Activated CD4-positive, alpha-beta T cell treated with anti-CD3 and anti-CD28 coated beads, Interleukin-2, amount 10 ng/mL, durations not matched to agents 7 days and 5 days (primary cell): ENCODE measurements at regions not wholly inside any gene's neighbourhood (a gene's known extent, or its start where the extent isn't known, plus 50 kb on each side); places are given as distances from the start of the nearest gene placed in this dataset.

ENCODE experiments used
- CTCF ChIA-PET: fragments of 350-600 bp; sonication (Branson Sonifier 250); formaldehyde crosslinking; loops from one replicate; lab custom pipeline; 2021; ENCODE audit warnings: antibody characterized with exemption; lab: Charles Lee
- POLR2A ChIA-PET: fragments of 350-600 bp; sonication (Branson Sonifier 250); formaldehyde crosslinking; loops from one replicate; lab custom pipeline; 2021; ENCODE audit warnings: antibody characterized with exemption; lab: Charles Lee
- DNase-seq: peaks from one replicate; pipeline ENCODE4 v3.0.0-alpha.2; 2020
- H3K27ac Mint-ChIP-seq: one replicate; pipeline ENCODE4 v1.8.0; 2021; ENCODE audit warnings: mild to moderate bottlenecking, moderate library complexity, mixed read lengths
- H3K27me3 Mint-ChIP-seq: one replicate; pipeline ENCODE4 v1.8.0; 2021; ENCODE audit warnings: mixed read lengths
- H3K36me3 Mint-ChIP-seq: one replicate; pipeline ENCODE4 v1.8.0; 2021; ENCODE audit warnings: low read depth, mixed read lengths
- H3K4me1 Mint-ChIP-seq: one replicate; pipeline ENCODE4 v1.8.0; 2021; ENCODE audit warnings: mixed read lengths
- H3K4me3 Mint-ChIP-seq: one replicate; pipeline ENCODE4 v1.8.0; 2021; ENCODE audit warnings: mild to moderate bottlenecking, moderate library complexity, mixed read lengths
- H3K9me3 Mint-ChIP-seq: one replicate; pipeline ENCODE4 v1.8.0; 2021; ENCODE audit warnings: mixed read lengths

GRCh38 chr7:37796138-37796775, 52.1 kb upstream of the NME8 start:
- CTCF ChIA-PET, result interaction anchor here (1.3 to 1.5 kb wide), 2 partner anchors 30 to 71 kb away, joined by 3 read pairs; no protein-coding TSS in a partner anchor
- H3K27ac Mint-ChIP-seq, result no peak overlapping the region
- no peaks in the 10 kb centered on the region for H3K4me1 Mint-ChIP-seq
- no peak overlapping the region for H3K4me3 Mint-ChIP-seq
- DNase-seq, result no peak
- POLR2A ChIA-PET, result no interaction called here
- H3K9me3 Mint-ChIP-seq, result no peaks in the 10 kb centered on the region
- H3K27me3 Mint-ChIP-seq, result peaks cover 13% of the 10 kb centered on the region
- no peaks in the 10 kb centered on the region for H3K36me3 Mint-ChIP-seq
